Neural progenitor cell (in vitro differentiated cells): ENCODE measurements at regions not wholly inside any gene's neighbourhood (a gene's known extent, or its start where the extent isn't known, plus 50 kb on each side); places are given as distances from the start of the nearest gene placed in this dataset.

ENCODE experiments used
- DNase-seq: peaks from one replicate; pipeline ENCODE4 v3.0.0-alpha.2; 2016; ENCODE audit warnings: low spot score
- H2AFZ ChIP-seq: fragments of 200-600 bp; sonication (generic); replicated peaks from 2 replicates; pipeline ENCODE4 v1.6.1; 2016; ENCODE audit warnings: antibody characterized with exemption
- H3F3A ChIP-seq: fragments of 200-600 bp; sonication (generic); 2 replicates; pipeline ENCODE4 v1.6.1; 2016; ENCODE audit warnings: antibody characterized with exemption, low read depth
- H3K27ac ChIP-seq: fragments of 200-600 bp; sonication (generic); 2 replicates; pipeline ENCODE4 v1.5.1; 2016; ENCODE audit warnings: mild to moderate bottlenecking
- H3K27me3 ChIP-seq: fragments of 200-600 bp; sonication (generic); 2 replicates; pipeline ENCODE4 v1.6.1; 2016; ENCODE audit warnings: mild to moderate bottlenecking, moderate library complexity
- H3K36me3 ChIP-seq: fragments of 200-600 bp; sonication (generic); 2 replicates; pipeline ENCODE4 v1.5.1; 2016
- H3K4me1 ChIP-seq: fragments of 200-600 bp; sonication (generic); 2 replicates; pipeline ENCODE4 v1.6.1; 2016; ENCODE audit warnings: mixed run types
- H3K4me2 ChIP-seq: fragments of 200-600 bp; sonication (generic); 2 replicates; pipeline ENCODE4 v1.6.1; 2016
- H3K4me3 ChIP-seq: fragments of 200-600 bp; sonication (generic); 2 replicates; pipeline ENCODE4 v1.5.1; 2016
- H3K79me2 ChIP-seq: fragments of 200-600 bp; sonication (generic); 2 replicates; pipeline ENCODE4 v1.6.1; 2016; ENCODE audit warnings: low read depth
- H3K9ac ChIP-seq: fragments of 200-600 bp; sonication (generic); 2 replicates; pipeline ENCODE4 v1.6.1; 2016
- H3K9me3 ChIP-seq: fragments of 200-600 bp; sonication (generic); 2 replicates; pipeline ENCODE4 v1.5.1; 2016; ENCODE audit warnings: low read depth
- H4K20me1 ChIP-seq: fragments of 200-600 bp; sonication (generic); 2 replicates; pipeline ENCODE4 v1.6.1; 2016; ENCODE audit warnings: low read depth
- H3K27ac Mint-ChIP-seq: 3 replicates; pipeline ENCODE4 v1.8.0; 2021; ENCODE audit warnings: mixed read lengths
- H3K27me3 Mint-ChIP-seq: 2 replicates; pipeline ENCODE4 v1.8.0; 2022; ENCODE audit warnings: low read depth, mild to moderate bottlenecking, inconsistent platforms, moderate library complexity, mixed read lengths; ENCODE audit not compliant: insufficient read depth
- H3K36me3 Mint-ChIP-seq: 3 replicates; pipeline ENCODE4 v1.8.0; 2021; ENCODE audit warnings: mixed read lengths
- H3K4me1 Mint-ChIP-seq: 3 replicates; pipeline ENCODE4 v1.8.0; 2021; ENCODE audit warnings: mixed read lengths
- H3K4me3 Mint-ChIP-seq: 3 replicates; pipeline ENCODE4 v1.8.0; 2021; ENCODE audit warnings: mild to moderate bottlenecking, moderate library complexity, mixed read lengths
- H3K9me3 Mint-ChIP-seq: 3 replicates; pipeline ENCODE4 v1.8.0; 2020; ENCODE audit warnings: mixed read lengths
- EZH2 ChIP-seq: fragments of 200-600 bp; sonication (generic); IDR thresholded peaks from 2 replicates; pipeline ENCODE4 v1.6.1; 2017; ENCODE audit warnings: antibody characterized with exemption, mild to moderate bottlenecking, moderate library complexity
- EZH2phosphoT487 ChIP-seq: fragments of 200-600 bp; sonication (generic); IDR thresholded peaks from 2 replicates; pipeline ENCODE4 v1.6.1; 2017; ENCODE audit warnings: antibody characterized with exemption
- TF ChIP-seq, protein P1 (sequence below): fragments of 200-600 bp; sonication (generic); IDR thresholded peaks from 2 replicates; pipeline ENCODE4 v1.5.1; 2017; ENCODE audit warnings: antibody characterized with exemption, mild to moderate bottlenecking

DNA sequence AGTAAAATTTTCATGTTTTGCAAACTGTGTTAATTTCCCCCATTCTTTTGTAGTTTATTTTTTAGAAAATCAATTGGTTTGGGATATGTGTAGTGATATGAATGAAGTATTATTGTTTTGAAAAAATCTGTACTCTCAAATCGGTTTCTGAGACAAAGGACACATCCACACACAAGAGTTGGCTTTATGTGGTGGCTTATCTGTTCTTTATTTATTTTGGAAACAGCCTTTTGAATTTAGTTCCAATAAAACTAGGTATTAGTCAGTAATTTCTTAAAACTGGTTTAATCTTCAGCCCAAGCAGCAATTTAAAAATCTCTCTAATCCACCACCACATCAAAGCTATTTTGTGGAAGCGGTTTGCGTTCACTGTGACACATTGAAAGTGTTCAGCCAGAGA lies 741.5 kb upstream of the GRM7 start:
- Mint-ChIP-seq H3K36me3 (no peaks in the 10 kb centered on the region), H3K27ac (no peak overlapping the region), H3K4me1 (peaks cover 26% of the 10 kb centered on the region), H3K9me3 (no peaks in the 10 kb centered on the region), H3K4me3 (no peak overlapping the region), H3K27me3 (no peaks in the 10 kb centered on the region)
- Histone ChIP-seq H3K4me3 (no peak overlapping the region), H3K9me3 (no peaks in the 10 kb centered on the region), H3K4me2 (no peak overlapping the region), H3K4me1 (peaks cover 7% of the 10 kb centered on the region), H3K27me3 (no peaks in the 10 kb centered on the region), H3F3A (no peaks in the 10 kb centered on the region), H3K9ac (no peak overlapping the region), H3K36me3 (no peaks in the 10 kb centered on the region), H2AFZ (no peak overlapping the region), H3K79me2 (no peaks in the 10 kb centered on the region), H4K20me1 (no peaks in the 10 kb centered on the region), H3K27ac (no peak overlapping the region)
- TF ChIP-seq EZH2 (no peak), EZH2phosphoT487 (no peak)
- TF ChIP-seq, protein P1, sequence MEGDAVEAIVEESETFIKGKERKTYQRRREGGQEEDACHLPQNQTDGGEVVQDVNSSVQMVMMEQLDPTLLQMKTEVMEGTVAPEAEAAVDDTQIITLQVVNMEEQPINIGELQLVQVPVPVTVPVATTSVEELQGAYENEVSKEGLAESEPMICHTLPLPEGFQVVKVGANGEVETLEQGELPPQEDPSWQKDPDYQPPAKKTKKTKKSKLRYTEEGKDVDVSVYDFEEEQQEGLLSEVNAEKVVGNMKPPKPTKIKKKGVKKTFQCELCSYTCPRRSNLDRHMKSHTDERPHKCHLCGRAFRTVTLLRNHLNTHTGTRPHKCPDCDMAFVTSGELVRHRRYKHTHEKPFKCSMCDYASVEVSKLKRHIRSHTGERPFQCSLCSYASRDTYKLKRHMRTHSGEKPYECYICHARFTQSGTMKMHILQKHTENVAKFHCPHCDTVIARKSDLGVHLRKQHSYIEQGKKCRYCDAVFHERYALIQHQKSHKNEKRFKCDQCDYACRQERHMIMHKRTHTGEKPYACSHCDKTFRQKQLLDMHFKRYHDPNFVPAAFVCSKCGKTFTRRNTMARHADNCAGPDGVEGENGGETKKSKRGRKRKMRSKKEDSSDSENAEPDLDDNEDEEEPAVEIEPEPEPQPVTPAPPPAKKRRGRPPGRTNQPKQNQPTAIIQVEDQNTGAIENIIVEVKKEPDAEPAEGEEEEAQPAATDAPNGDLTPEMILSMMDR = no peak
- no peak for DNase-seq

DNA sequence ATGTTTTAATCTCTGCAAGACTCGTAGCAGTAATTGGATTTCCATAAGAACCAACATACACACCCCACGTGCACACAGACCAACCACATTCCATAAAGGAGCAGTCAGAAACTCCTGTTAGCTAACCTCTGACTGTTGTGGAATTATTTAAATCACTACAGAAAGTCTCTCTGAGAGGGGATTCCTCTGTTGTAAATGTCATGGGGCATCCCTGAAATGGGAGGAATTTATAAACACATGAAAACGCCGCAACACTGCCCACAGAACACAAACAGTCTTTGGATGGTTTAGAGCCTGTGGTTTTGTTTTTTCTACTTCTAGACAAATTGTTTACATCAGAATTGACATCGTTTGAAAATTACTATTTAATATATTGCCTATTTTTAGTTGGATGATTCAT lies 740.1 kb upstream of the GRM7 start:
- Histone ChIP-seq H3K79me2 (no peaks in the 10 kb centered on the region), H3K9me3 (no peaks in the 10 kb centered on the region), H2AFZ (no peak overlapping the region), H3K4me2 (no peak overlapping the region), H4K20me1 (no peaks in the 10 kb centered on the region), H3K27me3 (no peaks in the 10 kb centered on the region), H3K4me3 (no peak overlapping the region), H3K36me3 (no peaks in the 10 kb centered on the region), H3F3A (no peaks in the 10 kb centered on the region), H3K9ac (no peak overlapping the region), H3K4me1 (peaks cover 7% of the 10 kb centered on the region), H3K27ac (no peak overlapping the region)
- no peaks in the 10 kb centered on the region for H3K36me3 Mint-ChIP-seq
- no peaks in the 10 kb centered on the region for H3K27me3 Mint-ChIP-seq
- no peak for TF ChIP-seq EZH2phosphoT487
- TF ChIP-seq, protein P1 = no peak
- no peak for TF ChIP-seq EZH2
- no peak overlapping the region for H3K27ac Mint-ChIP-seq
- H3K4me3 Mint-ChIP-seq = no peak overlapping the region
- DNase-seq = no peak
- H3K9me3 Mint-ChIP-seq = no peaks in the 10 kb centered on the region
- H3K4me1 Mint-ChIP-seq = peaks cover 31% of the 10 kb centered on the region

DNA sequence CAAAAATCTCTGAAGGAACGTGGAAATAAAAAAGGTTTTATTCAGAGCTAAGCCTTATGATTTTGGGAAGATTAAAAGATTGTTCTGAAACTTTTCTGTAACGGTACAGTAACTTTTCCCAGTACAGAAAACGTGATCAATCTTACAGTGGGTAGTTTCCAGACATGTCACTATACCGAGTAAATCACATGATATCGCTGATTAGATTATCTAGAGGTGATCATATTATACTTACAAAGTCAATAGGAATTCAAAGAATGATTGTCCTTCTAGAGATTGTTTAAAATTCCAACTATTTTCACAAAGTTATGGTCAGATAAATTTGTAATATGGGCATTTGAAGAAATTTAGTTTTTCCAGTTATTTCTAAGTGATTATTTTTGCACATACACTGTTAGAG lies 736.0 kb upstream of the GRM7 start:
- no peaks in the 10 kb centered on the region for H4K20me1 ChIP-seq
- no peak overlapping the region for H3K4me3 ChIP-seq
- H3K79me2 ChIP-seq = no peaks in the 10 kb centered on the region
- Mint-ChIP-seq H3K27ac (no peak overlapping the region), H3K36me3 (peaks cover 2% of the 10 kb centered on the region), H3K27me3 (no peaks in the 10 kb centered on the region), H3K4me1 (peaks cover 37% of the 10 kb centered on the region), H3K4me3 (no peak overlapping the region), H3K9me3 (peaks cover 6% of the 10 kb centered on the region)
- no peak overlapping the region for H3K4me2 ChIP-seq
- TF ChIP-seq EZH2 (no peak), EZH2phosphoT487 (no peak)
- TF ChIP-seq, protein P1 = no peak
- H3K9me3 ChIP-seq = no peaks in the 10 kb centered on the region
- H3K27me3 ChIP-seq = no peaks in the 10 kb centered on the region
- H3K9ac ChIP-seq = no peak overlapping the region
- no peaks in the 10 kb centered on the region for H3K36me3 ChIP-seq
- no peak for DNase-seq
- peaks cover 7% of the 10 kb centered on the region for H3K4me1 ChIP-seq
- H2AFZ ChIP-seq = no peak overlapping the region
- no peaks in the 10 kb centered on the region for H3F3A ChIP-seq
- H3K27ac ChIP-seq = no peak overlapping the region
